AG09309 (cell line): ENCODE measurements at regions not wholly inside any gene's neighbourhood (a gene's known extent, or its start where the extent isn't known, plus 50 kb on each side); places are given as distances from the start of the nearest gene placed in this dataset.

Experiments used
- DNase-seq: peaks from one replicate; pipeline ENCODE4 v3.0.0-alpha.2; 2010; ENCODE audit warnings: low read depth
- H3K4me3 ChIP-seq: 2 replicates; pipeline ENCODE4 v1.5.1; 2011; ENCODE audit warnings: mild to moderate bottlenecking, low read depth, low read length, moderate library complexity; ENCODE audit not compliant: control insufficient read depth
- CTCF ChIP-seq: IDR thresholded peaks from 2 replicates; pipeline ENCODE4 v1.5.1; 2011; ENCODE audit warnings: mild to moderate bottlenecking, low read depth, low read length, inconsistent platforms; ENCODE audit not compliant: insufficient read depth, control insufficient read depth; ENCODE audit errors: missing control alignments

- DNase-seq = no peak
- H3K4me3 ChIP-seq = no peak overlapping the region
- TF ChIP-seq CTCF = no peak
Observed at GRCh38 chr12:90076851-90077319, 368.2 kb upstream of the ATP2B1 start.

- H3K4me3 ChIP-seq = no peak overlapping the region
- no peak for DNase-seq
- no peak for TF ChIP-seq CTCF
Observed at GRCh38 chr12:90075685-90076084, 367.0 kb upstream of the ATP2B1 start.

- no peak for DNase-seq
- H3K4me3 ChIP-seq = no peak overlapping the region
- TF ChIP-seq CTCF = no peak
Observed at GRCh38 chr12:90074086-90074485, 365.4 kb upstream of the ATP2B1 start.

- no peak overlapping the region for H3K4me3 ChIP-seq
- TF ChIP-seq CTCF = no peak
- DNase-seq = no peak
Observed at GRCh38 chr12:90071996-90072395, 363.4 kb upstream of the ATP2B1 start.

- no peak for TF ChIP-seq CTCF
- no peak for DNase-seq
Observed at GRCh38 chr12:90069711-90070110, 361.1 kb upstream of the ATP2B1 start.

GRCh38 chr12:90067791-90068190 lies 359.2 kb upstream of the ATP2B1 start:
- DNase-seq = no peak
- no peak for TF ChIP-seq CTCF
- no peak overlapping the region for H3K4me3 ChIP-seq

More at GRCh38 chr12:90069711-90070110, 361.1 kb upstream of the ATP2B1 start:
- H3K4me3 ChIP-seq = no peak overlapping the region

GRCh38 chr12:90064852-90065801 lies 356.5 kb upstream of the ATP2B1 start:
- TF ChIP-seq CTCF = no peak
- DNase-seq = no peak
- no peak overlapping the region for H3K4me3 ChIP-seq
